SK-N-SH (cell line): ENCODE measurements at regions not wholly inside any gene's neighbourhood (a gene's known extent, or its start where the extent isn't known, plus 50 kb on each side); places are given as distances from the start of the nearest gene placed in this dataset.

Experiments
- CTCF ChIA-PET: fragments of 300-600, 350-600 bp; formaldehyde crosslinking; extraction: SDS; loops from one replicate; lab custom pipeline; 2021; lab: Yijun Ruan, JAX
- POLR2A ChIA-PET: fragments of 350-600 bp; sonication (Branson Sonifier 250); formaldehyde crosslinking; extraction: SDS; loops from one replicate; lab custom pipeline; 2020; ENCODE audit warnings: antibody characterized with exemption, inconsistent platforms; lab: Yijun Ruan, JAX
- DNase-seq: peaks from one replicate; pipeline ENCODE4 v3.0.0; 2012
- H2AFZ ChIP-seq: fragments of 200-600 bp; sonication (generic); 2 replicates; pipeline ENCODE4 v1.8.1; 2016; ENCODE audit warnings: antibody characterized with exemption, mild to moderate bottlenecking, low read depth
- H3F3A ChIP-seq: fragments of 200-600 bp; sonication (generic); replicated peaks from 2 replicates; pipeline ENCODE3; 2016; ENCODE audit warnings: antibody characterized with exemption, mild to moderate bottlenecking; ENCODE audit not compliant: insufficient read depth
- H3K27ac ChIP-seq, 2 experiments: fragments of 200-500 bp in 1 of 2; fragments of 200-600 bp in 1 of 2; sonication (Bioruptor generic) in 1 of 2; sonication (generic), shearing (Covaris generic) in 1 of 2; 2 replicates each; pipeline versions ENCODE4 v1.5.1 to v1.6.1; 2014 to 2016; ENCODE audit warnings: low read depth in 2 of 2, inconsistent platforms in 1 of 2, low read length in 1 of 2, mild to moderate bottlenecking in 1 of 2, mixed read lengths in 1 of 2
- H3K27me3 ChIP-seq: fragments of 200-600 bp; sonication (generic), shearing (Covaris generic); 2 replicates; pipeline ENCODE4 v1.6.1; 2016; ENCODE audit warnings: mixed run types; ENCODE audit not compliant: insufficient read depth
- H3K36me3 ChIP-seq, 2 experiments: fragments of 200-500 bp in 1 of 2; fragments of 200-600 bp in 1 of 2; sonication (Bioruptor generic) in 1 of 2; sonication (generic) in 1 of 2; replicated peaks in 1 of 2; 2 replicates each; pipeline versions ENCODE3 to v1.5.1; 2014 to 2016; ENCODE audit warnings: low read length in 1 of 2, mild to moderate bottlenecking in 1 of 2; ENCODE audit not compliant: insufficient read depth in 2 of 2, control insufficient read depth in 1 of 2
- H3K4me1 ChIP-seq, 2 experiments: fragments of 200-500 bp in 1 of 2; fragments of 200-600 bp in 1 of 2; sonication (Bioruptor generic) in 1 of 2; sonication (generic), shearing (Covaris generic) in 1 of 2; 2 replicates each; pipeline versions ENCODE4 v1.5.1 to v1.6.1; 2014 to 2016; ENCODE audit warnings: low read depth in 1 of 2, low read length in 1 of 2, mixed run types in 1 of 2; ENCODE audit not compliant: insufficient read depth in 2 of 2, control insufficient read depth in 1 of 2
- H3K4me2 ChIP-seq: fragments of 200-600 bp; sonication (generic), shearing (Covaris generic); 2 replicates; pipeline ENCODE4 v1.6.1; 2017; ENCODE audit warnings: mixed run types
- H3K4me3 ChIP-seq, 2 experiments: fragments of 200-500 bp in 1 of 2; fragments of 200-600 bp in 1 of 2; sonication (Bioruptor generic) in 1 of 2; sonication (generic), shearing (Covaris generic) in 1 of 2; 2 replicates each; pipeline versions ENCODE4 v1.5.1 to v1.8.1; 2014 to 2016; ENCODE audit warnings: low read depth in 2 of 2, inconsistent platforms in 1 of 2, low read length in 1 of 2, mild to moderate bottlenecking in 1 of 2, mixed read lengths in 1 of 2, moderate library complexity in 1 of 2
- H3K79me2 ChIP-seq: fragments of 200-600 bp; sonication (generic); 2 replicates; pipeline ENCODE4 v1.8.1; 2017; ENCODE audit warnings: mild to moderate bottlenecking; ENCODE audit not compliant: insufficient read depth
- H3K9ac ChIP-seq: fragments of 200-600 bp; sonication (generic); 2 replicates; pipeline ENCODE4 v1.6.1; 2017; ENCODE audit warnings: mixed run types
- H3K9me2 ChIP-seq: fragments of 200-600 bp; sonication (generic); 2 replicates; pipeline ENCODE4 v1.6.1; 2017; ENCODE audit warnings: mixed run types
- H3K9me3 ChIP-seq: fragments of 200-600 bp; sonication (generic); 2 replicates; pipeline ENCODE4 v1.6.1; 2017; ENCODE audit warnings: mixed run types, mild to moderate bottlenecking, moderate library complexity
- H4K20me1 ChIP-seq: fragments of 200-600 bp; sonication (generic); 2 replicates; pipeline ENCODE4 v1.6.1; 2017; ENCODE audit warnings: mild to moderate bottlenecking, mixed run types; ENCODE audit not compliant: insufficient read depth
- CHD2 ChIP-seq: fragments of 150-350 bp; IDR thresholded peaks from 2 replicates; pipeline ENCODE4 v1.6.1; 2018; ENCODE audit warnings: low read length; ENCODE audit not compliant: partially characterized antibody
- CTCF ChIP-seq: fragments of 200-600 bp; sonication (generic); IDR thresholded peaks from 2 replicates; pipeline ENCODE4 v1.6.1; 2017; ENCODE audit warnings: antibody characterized with exemption, mild to moderate bottlenecking, moderate library complexity
- EP300 ChIP-seq, 2 experiments: IDR thresholded peaks; 2 replicates each; pipeline versions ENCODE4 v1.4.0 to v1.6.1; 2012; ENCODE audit warnings: borderline replicate concordance in 1 of 2, low read depth in 1 of 2, low read length in 1 of 2
- EZH2phosphoT487 ChIP-seq: fragments of 200-600 bp; sonication (generic); IDR thresholded peaks from 2 replicates; pipeline ENCODE4 v1.6.1; 2017; ENCODE audit warnings: low read depth, mixed run types, mild to moderate bottlenecking, antibody characterized with exemption, moderate library complexity, borderline replicate concordance
- SIN3A ChIP-seq: IDR thresholded peaks from 2 replicates; pipeline ENCODE4 v1.6.1; 2012; ENCODE audit warnings: low read depth, mild to moderate bottlenecking, low read length, moderate library complexity, borderline replicate concordance
- TCF12 ChIP-seq: IDR thresholded peaks from 2 replicates; pipeline ENCODE4 v1.4.0; 2012
- USF1 ChIP-seq: IDR thresholded peaks from 2 replicates; pipeline ENCODE4 v1.4.0; 2012; ENCODE audit warnings: low read depth, borderline replicate concordance
- YY1 ChIP-seq: IDR thresholded peaks from 2 replicates; pipeline ENCODE4 v1.4.0; 2012; ENCODE audit warnings: low read depth, mild to moderate bottlenecking
- WGBS: methylation state at CpG from one replicate; pipeline ENCODE4 v1.1.6; 2017; ENCODE audit warnings: low lambda C conversion rate; 5-methylcytosine and 5-hydroxymethylcytosine counted together
- TF ChIP-seq, protein P1 (sequence below): IDR thresholded peaks from 2 replicates; pipeline ENCODE4 v1.6.1; 2012; ENCODE audit warnings: mild to moderate bottlenecking, low read depth, low read length, moderate library complexity

DNA sequence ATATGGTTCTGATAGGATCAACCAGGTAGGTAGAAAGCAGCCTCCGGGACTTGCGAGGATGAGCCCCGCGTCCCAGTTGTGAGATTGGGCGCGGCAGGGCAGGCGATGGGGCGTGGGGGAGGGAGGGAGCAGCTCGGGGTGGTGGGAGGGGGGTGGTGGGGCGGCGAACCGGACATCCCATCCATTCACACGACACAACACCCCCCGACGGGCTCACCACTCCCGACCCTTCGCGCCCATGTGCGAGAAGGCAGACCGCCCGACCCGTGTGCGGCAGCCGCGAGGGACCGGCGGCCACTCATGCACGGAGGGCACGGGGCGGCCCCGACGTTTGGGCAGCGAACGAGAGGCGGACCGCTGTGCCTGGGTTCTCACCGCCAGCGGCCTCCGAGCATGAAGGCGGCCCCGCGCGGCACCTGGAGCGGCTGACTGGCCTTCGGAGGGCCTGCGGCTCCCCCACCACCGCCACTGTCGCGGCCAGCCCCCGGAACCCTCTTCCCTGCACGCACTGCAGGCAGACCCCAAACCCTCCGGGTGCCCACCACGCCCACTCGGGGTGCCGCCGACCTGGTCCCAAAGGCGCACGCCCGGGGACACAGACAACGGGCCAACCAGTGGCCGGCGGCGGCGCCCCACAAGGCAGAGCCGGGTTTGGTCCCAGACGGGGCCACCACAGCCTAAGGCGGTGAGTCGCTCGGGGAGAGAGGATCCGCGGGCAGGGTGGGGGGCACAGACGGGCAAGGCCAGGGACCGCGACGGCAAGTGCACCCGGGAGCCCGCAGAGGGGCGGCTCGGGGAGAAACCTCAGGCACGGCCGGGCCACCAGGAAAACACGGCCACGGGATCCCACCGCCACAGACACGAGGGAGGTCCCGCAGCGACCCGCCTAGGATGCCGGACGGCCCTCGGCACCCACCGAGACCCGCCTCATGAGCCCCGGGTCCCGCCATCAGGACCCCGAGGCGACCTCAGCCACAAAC lies 769.2 kb upstream of the DEFB115 start:
- WGBS, result 54% methylated on average over 7 of the region's 97 CpGs
- Histone ChIP-seq H2AFZ (no peak overlapping the region), H3K9ac (no peak overlapping the region), H3K4me3 (no peak overlapping the region), H3K9me2 (no peaks in the 10 kb centered on the region), H3F3A (no peaks in the 10 kb centered on the region), H3K36me3 (no peaks in the 10 kb centered on the region), H3K4me2 (no peak overlapping the region), H4K20me1 (no peaks in the 10 kb centered on the region), H3K9me3 (no peaks in the 10 kb centered on the region), H3K79me2 (no peaks in the 10 kb centered on the region), H3K27ac (no peak overlapping the region), H3K4me1 (no peaks in the 10 kb centered on the region), H3K27me3 (no peaks in the 10 kb centered on the region; the same call in 1 of the 2 replicates)
- DNase-seq, result no peak
- ChIA-PET POLR2A (no interaction called here), CTCF (no interaction called here)
- TF ChIP-seq CHD2 (no peak), EZH2phosphoT487 (no peak), EP300 (IDR thresholded peaks at IDR 0.05; ENCODE audit: borderline replicate concordance in 1 of 2, low read depth in 1 of 2, low read length in 1 of 2) (no peak), TCF12 (no peak), YY1 (no peak), USF1 (no peak), SIN3A (no peak), CTCF (no peak)
- TF ChIP-seq, protein P1, sequence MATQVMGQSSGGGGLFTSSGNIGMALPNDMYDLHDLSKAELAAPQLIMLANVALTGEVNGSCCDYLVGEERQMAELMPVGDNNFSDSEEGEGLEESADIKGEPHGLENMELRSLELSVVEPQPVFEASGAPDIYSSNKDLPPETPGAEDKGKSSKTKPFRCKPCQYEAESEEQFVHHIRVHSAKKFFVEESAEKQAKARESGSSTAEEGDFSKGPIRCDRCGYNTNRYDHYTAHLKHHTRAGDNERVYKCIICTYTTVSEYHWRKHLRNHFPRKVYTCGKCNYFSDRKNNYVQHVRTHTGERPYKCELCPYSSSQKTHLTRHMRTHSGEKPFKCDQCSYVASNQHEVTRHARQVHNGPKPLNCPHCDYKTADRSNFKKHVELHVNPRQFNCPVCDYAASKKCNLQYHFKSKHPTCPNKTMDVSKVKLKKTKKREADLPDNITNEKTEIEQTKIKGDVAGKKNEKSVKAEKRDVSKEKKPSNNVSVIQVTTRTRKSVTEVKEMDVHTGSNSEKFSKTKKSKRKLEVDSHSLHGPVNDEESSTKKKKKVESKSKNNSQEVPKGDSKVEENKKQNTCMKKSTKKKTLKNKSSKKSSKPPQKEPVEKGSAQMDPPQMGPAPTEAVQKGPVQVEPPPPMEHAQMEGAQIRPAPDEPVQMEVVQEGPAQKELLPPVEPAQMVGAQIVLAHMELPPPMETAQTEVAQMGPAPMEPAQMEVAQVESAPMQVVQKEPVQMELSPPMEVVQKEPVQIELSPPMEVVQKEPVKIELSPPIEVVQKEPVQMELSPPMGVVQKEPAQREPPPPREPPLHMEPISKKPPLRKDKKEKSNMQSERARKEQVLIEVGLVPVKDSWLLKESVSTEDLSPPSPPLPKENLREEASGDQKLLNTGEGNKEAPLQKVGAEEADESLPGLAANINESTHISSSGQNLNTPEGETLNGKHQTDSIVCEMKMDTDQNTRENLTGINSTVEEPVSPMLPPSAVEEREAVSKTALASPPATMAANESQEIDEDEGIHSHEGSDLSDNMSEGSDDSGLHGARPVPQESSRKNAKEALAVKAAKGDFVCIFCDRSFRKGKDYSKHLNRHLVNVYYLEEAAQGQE, result no peak
